Gastroesophageal sphincter (tissue), 4 donors: ENCODE measurements at regions not wholly inside any gene's neighbourhood (a gene's known extent, or its start where the extent isn't known, plus 50 kb on each side); places are given as distances from the start of the nearest gene placed in this dataset.
"Not testable (repeated sequence)": the region's sequence is repeated elsewhere in the genome, so short reads cannot be mapped to it uniquely, and the experiment has no call there.

ENCODE experiments used
- ATAC-seq: fragments of 150-250 bp; one replicate; pipeline ENCODE4 v1.9.1; 2016; ENCODE audit warnings: mild to moderate bottlenecking, moderate library complexity
- H3K27ac ChIP-seq, 4 donors: fragments of 200-600 bp; sonication (generic) in 3 of 4; 1 replicate in 3 of 4; 2 replicates in 1 of 4; pipeline ENCODE4 v1.5.1; 2016 to 2019
- H3K27me3 ChIP-seq: fragments of 200-600 bp; sonication (generic); one replicate; pipeline ENCODE4 v1.5.1; 2019
- H3K36me3 ChIP-seq, 2 donors: fragments of 200-600 bp; sonication (generic); one replicate each; pipeline ENCODE4 v1.5.1; 2019; ENCODE audit warnings: control low read depth in 1 of 2
- H3K4me1 ChIP-seq, 3 donors: fragments of 200-600 bp; sonication (generic); 1 replicate in 2 of 3; 2 replicates in 1 of 3; pipeline ENCODE4 v1.5.1; 2016 to 2019; ENCODE audit warnings: control low read depth in 2 of 3
- H3K4me3 ChIP-seq, 2 donors: fragments of 200-600 bp; sonication (generic); one replicate each; pipeline ENCODE4 v1.5.1; 2019; ENCODE audit warnings: mild to moderate bottlenecking in 1 of 2, moderate library complexity in 1 of 2
- H3K9me3 ChIP-seq, 3 donors: fragments of 200-600 bp; sonication (generic); one replicate each; pipeline ENCODE4 v1.5.1; 2017 to 2019; ENCODE audit warnings: control low read depth in 2 of 3
- CTCF ChIP-seq, 4 experiments: fragments of 200-600 bp in 2 of 4; fragments of 450-650 bp in 2 of 4; sonication (generic) in 1 of 4; IDR thresholded peaks; one replicate each; pipeline ENCODE4 v1.5.1; 2017 to 2019; ENCODE audit warnings: antibody characterized with exemption in 4 of 4, mild to moderate bottlenecking in 2 of 4, moderate library complexity in 2 of 4
- EP300 ChIP-seq: sonication (generic); formaldehyde crosslinking; IDR thresholded peaks from one replicate; pipeline ENCODE4 v1.6.1; 2017; ENCODE audit warnings: antibody characterized with exemption, mild to moderate bottlenecking
- POLR2A ChIP-seq, 2 donors: fragments of 450-650 bp; IDR thresholded peaks; one replicate each; pipeline ENCODE4 v1.6.1; 2017; ENCODE audit warnings: antibody characterized with exemption in 2 of 2, mild to moderate bottlenecking in 2 of 2, moderate library complexity in 1 of 2
- POLR2AphosphoS5 ChIP-seq: sonication (generic); formaldehyde crosslinking; IDR thresholded peaks from one replicate; pipeline ENCODE4 v1.6.1; 2017; ENCODE audit warnings: antibody characterized with exemption
- WGBS, 2 donors: methylation state at CpG; one replicate each; pipeline ENCODE4 v1.1.5; 2018; ENCODE audit warnings: low coverage in 1 of 2; 5-methylcytosine and 5-hydroxymethylcytosine counted together

DNA sequence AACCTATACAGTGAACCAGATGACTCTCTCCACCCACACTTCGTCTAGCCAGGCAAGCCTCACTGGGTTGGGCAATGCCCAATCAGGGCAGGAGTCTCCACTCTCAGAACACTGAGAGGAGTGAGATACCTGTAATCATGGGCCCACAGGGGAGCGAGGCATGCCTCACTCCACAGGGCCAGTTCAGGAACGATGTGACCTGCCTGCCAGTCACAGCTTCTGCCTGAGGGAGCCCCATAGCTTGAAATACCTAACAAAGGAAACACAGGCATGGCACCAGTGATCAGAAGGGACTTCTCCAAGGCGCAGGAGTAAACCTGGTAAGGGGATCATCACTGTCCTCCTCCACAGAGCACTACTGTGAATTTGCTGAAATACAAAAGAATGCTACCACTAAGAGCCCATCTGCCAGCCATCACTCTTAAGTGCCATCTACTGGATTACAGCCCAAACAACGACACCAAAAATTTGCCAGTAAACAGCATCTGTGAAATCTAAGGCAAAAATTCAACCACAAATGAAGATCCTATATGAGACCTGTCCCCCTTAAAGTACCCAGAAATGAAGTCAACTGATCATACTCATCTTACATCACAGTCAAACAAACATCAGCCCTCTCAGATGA is 689.9 kb upstream of the SEMA6D start:
- no peaks in the 10 kb centered on the region for H3K9me3 ChIP-seq
- TF ChIP-seq POLR2AphosphoS5 (no peak), EP300 (no peak), POLR2A (IDR thresholded peaks at IDR 0.05) (no peak), CTCF (IDR thresholded peaks at IDR 0.05) (no peak)
- no peaks in the 10 kb centered on the region for H3K36me3 ChIP-seq
- H3K27me3 ChIP-seq = no peaks in the 10 kb centered on the region
- 33 to 64% methylated on average over 1 to 2 of the region's 5 CpGs for WGBS, 2 donors
- no peak for ATAC-seq
- H3K4me1 ChIP-seq = no peaks in the 10 kb centered on the region
- H3K27ac ChIP-seq = no peak overlapping the region
- no peak overlapping the region for H3K4me3 ChIP-seq

- WGBS, 2 donors = 75 to 87% methylated on average over 2 of the region's 2 CpGs
- Histone ChIP-seq H3K4me3 (no peak overlapping the region), H3K36me3 (no peaks in the 10 kb centered on the region), H3K4me1 (no peaks in the 10 kb centered on the region), H3K9me3 (no peaks in the 10 kb centered on the region), H3K27me3 (no peaks in the 10 kb centered on the region), H3K27ac (no peak overlapping the region)
- TF ChIP-seq EP300 (no peak), CTCF (IDR thresholded peaks at IDR 0.05) (no peak), POLR2A (IDR thresholded peaks at IDR 0.05) (no peak), POLR2AphosphoS5 (no peak)
- no peak for ATAC-seq
These were observed 681.6 kb upstream of the SEMA6D start for GRCh38 chr15:47035475-47036406.

DNA sequence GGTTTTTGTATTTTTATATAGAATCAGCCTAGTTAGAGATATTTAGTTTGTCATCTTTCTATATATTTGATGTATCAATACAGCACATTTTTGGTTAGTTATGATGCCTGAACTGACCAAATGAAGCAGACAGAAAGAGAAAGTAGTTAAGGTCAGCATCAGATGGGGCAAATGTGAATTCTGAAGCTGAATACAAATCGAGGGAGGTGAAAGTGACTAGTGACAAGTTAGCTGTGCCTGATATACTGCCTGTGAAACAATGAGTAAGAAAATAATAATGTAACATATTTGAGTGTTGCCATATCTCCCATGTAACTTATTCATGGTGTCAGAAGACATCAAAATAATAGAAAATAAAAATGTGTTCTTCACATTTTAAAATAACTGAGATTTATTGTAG is 680.3 kb upstream of the SEMA6D start:
- no peaks in the 10 kb centered on the region for H3K36me3 ChIP-seq
- H3K27me3 ChIP-seq = no peaks in the 10 kb centered on the region
- H3K27ac ChIP-seq = no peak overlapping the region
- H3K9me3 ChIP-seq = no peaks in the 10 kb centered on the region
- 25 to 29% methylated on average over 1 of the region's 1 CpG for WGBS, 2 donors
- no peak for ATAC-seq
- TF ChIP-seq POLR2A (IDR thresholded peaks at IDR 0.05) (no peak), CTCF (IDR thresholded peaks at IDR 0.05) (no peak), POLR2AphosphoS5 (no peak), EP300 (no peak)
- H3K4me1 ChIP-seq = no peaks in the 10 kb centered on the region
- no peak overlapping the region for H3K4me3 ChIP-seq

- H3K36me3 ChIP-seq = no peaks in the 10 kb centered on the region
- no peak overlapping the region for H3K4me3 ChIP-seq
- H3K4me1 ChIP-seq = no peaks in the 10 kb centered on the region
- no peak for ATAC-seq
- H3K27me3 ChIP-seq = no peaks in the 10 kb centered on the region
- WGBS, 2 donors = 65 to 81% methylated on average over 1 of the region's 1 CpG
- H3K27ac ChIP-seq = no peak overlapping the region
- no peak for TF ChIP-seq CTCF (IDR thresholded peaks at IDR 0.05)
- no peak for TF ChIP-seq POLR2A (IDR thresholded peaks at IDR 0.05)
- no peaks in the 10 kb centered on the region for H3K9me3 ChIP-seq
These were observed 678.1 kb upstream of the SEMA6D start for GRCh38 chr15:47039225-47039624.

GRCh38 chr15:47041301-47041700 is 676.0 kb upstream of the SEMA6D start:
- WGBS, 2 donors = 38 to 78% methylated on average over 1 of the region's 1 CpG
- no peaks in the 10 kb centered on the region for H3K36me3 ChIP-seq
- H3K4me1 ChIP-seq = no peaks in the 10 kb centered on the region
- no peaks in the 10 kb centered on the region for H3K27me3 ChIP-seq
- no peaks in the 10 kb centered on the region for H3K9me3 ChIP-seq
- no peak for TF ChIP-seq POLR2A (IDR thresholded peaks at IDR 0.05)
- TF ChIP-seq POLR2AphosphoS5 = no peak
- no peak for TF ChIP-seq CTCF (IDR thresholded peaks at IDR 0.05)
- no peak for TF ChIP-seq EP300
- H3K4me3 ChIP-seq = no peak overlapping the region
- no peak overlapping the region for H3K27ac ChIP-seq
- ATAC-seq = no peak

DNA sequence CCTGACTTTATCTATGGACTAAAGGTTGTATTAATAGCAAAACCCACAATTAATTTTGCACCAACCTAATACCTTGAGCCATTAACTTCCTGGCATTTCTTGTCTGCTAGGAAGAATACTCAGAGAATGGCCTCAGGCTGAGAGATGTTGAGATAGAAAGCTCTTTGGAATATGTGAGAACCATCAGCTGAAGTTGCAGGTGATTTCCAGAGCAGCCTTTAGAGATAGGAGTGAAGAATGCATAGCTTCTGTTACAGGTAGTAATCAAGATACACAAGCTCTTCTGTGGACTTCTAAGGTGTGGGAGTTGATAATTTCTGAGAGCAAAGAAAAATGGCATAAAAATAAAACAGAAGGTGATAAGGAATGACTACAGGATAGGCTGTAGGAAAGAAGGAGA is 669.3 kb upstream of the SEMA6D start:
- H3K36me3 ChIP-seq, H3K9me3 ChIP-seq, H3K27me3 ChIP-seq, H3K27ac ChIP-seq, H3K4me1 ChIP-seq, ATAC-seq, H3K4me3 ChIP-seq: not testable (repeated sequence)
